Kidney epithelial cell (primary cell): ENCODE measurements at regions not wholly inside any gene's neighbourhood (a gene's known extent, or its start where the extent isn't known, plus 50 kb on each side); places are given as distances from the start of the nearest gene placed in this dataset.

Experiments
- DNase-seq: peaks from one replicate; pipeline ENCODE4 v3.0.0-alpha.2; 2010; ENCODE audit warnings: low read depth
- H3K27me3 ChIP-seq: 2 replicates; pipeline ENCODE4 v1.6.0; 2011; ENCODE audit warnings: low read length; ENCODE audit not compliant: control insufficient read depth, insufficient read depth
- H3K36me3 ChIP-seq: 2 replicates; pipeline ENCODE4 v1.5.1; 2011; ENCODE audit warnings: low read length; ENCODE audit not compliant: control insufficient read depth, insufficient read depth
- H3K4me3 ChIP-seq: 2 replicates; pipeline ENCODE4 v1.5.1; 2011; ENCODE audit warnings: low read depth, mild to moderate bottlenecking, control low read depth, low read length
- TF ChIP-seq, protein P1 (sequence below): IDR thresholded peaks from 2 replicates; pipeline ENCODE4 v1.5.1; 2011; ENCODE audit warnings: mild to moderate bottlenecking, moderate library complexity, low read length, control low read depth, inconsistent platforms; ENCODE audit not compliant: insufficient read depth, poor library complexity, severe bottlenecking

DNA sequence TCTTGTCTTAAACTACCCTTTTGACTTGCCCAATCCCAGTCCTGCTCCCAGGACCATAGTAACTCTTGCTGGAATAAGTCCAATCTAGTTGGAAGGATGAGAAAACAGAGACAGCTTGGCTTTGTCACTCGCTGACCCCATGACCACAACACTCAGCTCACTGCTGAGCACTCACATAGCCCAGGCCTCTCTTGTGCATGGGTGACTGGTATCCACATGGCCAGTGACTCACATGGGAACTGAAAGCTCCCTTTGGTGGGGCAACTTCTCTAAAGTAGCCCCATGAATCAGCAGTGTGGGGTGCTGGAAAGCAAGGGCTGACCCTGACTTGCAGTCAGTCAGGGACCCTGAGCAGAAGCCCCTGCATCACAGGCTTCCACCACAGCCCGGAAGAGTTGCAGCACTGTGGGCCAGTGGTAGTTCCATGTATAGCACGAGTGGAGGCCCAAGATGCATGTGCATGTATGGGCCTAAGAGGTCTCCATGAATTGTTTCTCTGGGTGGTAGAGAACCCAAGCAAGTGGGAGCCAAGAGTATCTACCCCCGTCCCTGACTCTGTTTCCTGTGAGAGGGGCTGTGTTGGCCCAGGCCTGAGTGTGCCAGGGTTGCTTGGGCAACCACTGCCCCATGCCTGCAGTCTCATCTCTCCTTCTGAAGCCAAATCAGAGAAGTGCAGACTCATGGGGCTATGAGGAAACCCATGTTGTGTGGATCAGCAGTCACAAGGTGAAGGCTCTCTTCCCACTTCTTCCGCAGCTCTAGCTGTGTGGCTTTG lies 62.1 kb upstream of the XCR1 start:
- no peak overlapping the region for H3K4me3 ChIP-seq
- DNase-seq, result peak; percentile 93

DNA sequence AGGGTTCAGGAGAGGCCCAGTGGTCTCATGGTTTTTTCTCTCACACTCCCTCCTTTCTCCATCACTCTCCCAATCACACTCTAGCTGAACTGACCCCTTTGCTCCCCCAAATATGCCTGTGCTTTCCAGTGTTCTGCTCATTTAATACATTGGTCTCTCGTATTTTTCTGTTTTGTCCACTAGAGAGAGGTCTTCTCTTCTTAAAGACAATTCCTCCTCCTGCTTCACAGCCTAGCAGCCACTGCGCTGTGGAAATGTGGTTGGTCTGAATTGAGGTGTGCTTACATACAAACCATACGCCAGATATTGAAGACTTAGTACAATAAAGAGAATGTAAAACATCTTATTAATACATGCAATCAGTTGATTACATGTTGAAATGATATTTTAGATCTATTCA lies 60.6 kb upstream of the XCR1 start:
- H3K4me3 ChIP-seq, result no peak overlapping the region
- H3K27me3 ChIP-seq, result no peaks in the 10 kb centered on the region
- DNase-seq, result no peak
- H3K36me3 ChIP-seq, result no peaks in the 10 kb centered on the region
- TF ChIP-seq, protein P1, sequence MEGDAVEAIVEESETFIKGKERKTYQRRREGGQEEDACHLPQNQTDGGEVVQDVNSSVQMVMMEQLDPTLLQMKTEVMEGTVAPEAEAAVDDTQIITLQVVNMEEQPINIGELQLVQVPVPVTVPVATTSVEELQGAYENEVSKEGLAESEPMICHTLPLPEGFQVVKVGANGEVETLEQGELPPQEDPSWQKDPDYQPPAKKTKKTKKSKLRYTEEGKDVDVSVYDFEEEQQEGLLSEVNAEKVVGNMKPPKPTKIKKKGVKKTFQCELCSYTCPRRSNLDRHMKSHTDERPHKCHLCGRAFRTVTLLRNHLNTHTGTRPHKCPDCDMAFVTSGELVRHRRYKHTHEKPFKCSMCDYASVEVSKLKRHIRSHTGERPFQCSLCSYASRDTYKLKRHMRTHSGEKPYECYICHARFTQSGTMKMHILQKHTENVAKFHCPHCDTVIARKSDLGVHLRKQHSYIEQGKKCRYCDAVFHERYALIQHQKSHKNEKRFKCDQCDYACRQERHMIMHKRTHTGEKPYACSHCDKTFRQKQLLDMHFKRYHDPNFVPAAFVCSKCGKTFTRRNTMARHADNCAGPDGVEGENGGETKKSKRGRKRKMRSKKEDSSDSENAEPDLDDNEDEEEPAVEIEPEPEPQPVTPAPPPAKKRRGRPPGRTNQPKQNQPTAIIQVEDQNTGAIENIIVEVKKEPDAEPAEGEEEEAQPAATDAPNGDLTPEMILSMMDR, result peak; percentile 3

More for the DNA sequence above, 62.1 kb upstream of the XCR1 start:
- no peaks in the 10 kb centered on the region for H3K36me3 ChIP-seq
- TF ChIP-seq, protein P1, result no peak
- no peaks in the 10 kb centered on the region for H3K27me3 ChIP-seq

DNA sequence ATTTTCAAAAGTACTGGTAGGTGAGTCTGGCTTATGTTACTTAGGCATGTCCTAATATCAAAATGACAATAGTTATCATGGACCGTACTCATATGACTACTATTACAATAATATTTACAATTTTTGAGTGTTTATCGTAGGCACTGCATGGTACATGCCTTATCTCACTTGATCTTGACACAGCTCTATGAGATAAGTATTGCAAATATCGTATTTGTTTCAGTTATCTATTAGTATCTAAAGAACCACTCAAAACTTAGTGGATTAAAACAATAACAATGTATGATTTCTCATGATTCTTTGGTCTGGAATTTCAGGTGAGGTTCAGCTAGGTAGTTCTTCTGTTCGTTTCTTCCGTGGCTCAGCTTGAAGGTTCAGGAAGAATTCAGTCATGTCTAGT lies 59.7 kb upstream of the XCR1 start:
- H3K27me3 ChIP-seq, result no peaks in the 10 kb centered on the region
- H3K36me3 ChIP-seq, result no peaks in the 10 kb centered on the region
- no peak for DNase-seq
- TF ChIP-seq, protein P1, result no peak
- H3K4me3 ChIP-seq, result no peak overlapping the region

DNA sequence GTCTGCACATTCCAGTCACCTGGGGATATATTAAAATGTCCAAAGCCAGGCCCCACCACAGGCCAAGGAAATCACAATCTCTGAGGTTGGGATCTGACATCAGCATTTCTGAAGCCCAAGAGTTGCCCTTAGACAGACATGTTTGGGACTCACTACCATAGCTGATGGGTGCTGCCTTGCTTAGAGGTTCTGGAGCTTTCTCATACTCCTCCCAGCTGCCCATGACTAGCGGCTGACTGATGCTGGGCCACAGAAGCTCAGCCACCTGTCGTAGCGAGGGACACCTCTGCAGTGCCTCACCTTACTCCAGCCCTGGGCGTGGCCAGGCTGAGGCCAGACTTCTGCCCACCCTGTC lies 58.8 kb upstream of the XCR1 start:
- no peak for DNase-seq
- no peaks in the 10 kb centered on the region for H3K27me3 ChIP-seq

DNA sequence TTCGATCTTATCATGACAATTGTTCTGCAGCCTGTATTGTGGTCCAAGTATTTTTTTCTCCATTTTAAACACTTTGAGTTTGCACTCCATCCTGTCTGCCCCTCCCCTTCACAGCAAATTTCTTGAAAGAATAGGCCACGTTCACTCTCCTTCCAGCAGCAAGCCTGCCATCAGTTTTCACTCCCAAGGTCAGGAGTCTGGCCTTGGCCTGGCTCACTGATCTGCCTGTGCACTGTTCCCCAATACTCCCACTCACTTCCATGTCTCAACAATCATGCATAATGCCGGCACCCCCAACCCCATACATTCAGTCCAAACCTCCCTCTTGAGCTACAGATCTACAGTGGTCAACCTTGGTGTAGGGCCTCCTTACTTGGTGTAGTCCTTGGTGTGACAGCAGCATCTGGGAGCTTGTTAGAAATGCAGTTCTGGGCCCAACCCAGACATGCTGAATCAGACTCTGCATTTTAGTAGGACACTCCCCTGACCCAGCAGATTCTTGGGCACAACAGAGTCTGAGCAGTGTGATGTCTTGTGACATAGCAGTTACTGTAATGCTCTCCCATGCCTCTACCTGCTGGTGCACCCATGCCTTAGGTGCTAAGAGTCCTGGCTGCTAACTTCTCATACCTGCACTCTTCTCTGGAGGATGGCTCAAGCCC lies 58.3 kb upstream of the XCR1 start:
- DNase-seq, result no peak
- Histone ChIP-seq H3K27me3 (no peaks in the 10 kb centered on the region), H3K36me3 (no peaks in the 10 kb centered on the region), H3K4me3 (no peak overlapping the region)
- TF ChIP-seq, protein P1, result no peak

More for the DNA sequence above, 58.8 kb upstream of the XCR1 start:
- TF ChIP-seq, protein P1, result no peak
- no peak overlapping the region for H3K4me3 ChIP-seq
- no peaks in the 10 kb centered on the region for H3K36me3 ChIP-seq
